A673 (cell line): ENCODE measurements at regions not wholly inside any gene's neighbourhood (a gene's known extent, or its start where the extent isn't known, plus 50 kb on each side); places are given as distances from the start of the nearest gene placed in this dataset.

Experiments
- CTCF ChIP-seq: fragments of 300-800, 200-600 bp; sonication (generic); conservative IDR thresholded peaks from 2 replicates; pipeline ENCODE4 v1.5.1; 2017; ENCODE audit warnings: low read depth, mild to moderate bottlenecking, antibody characterized with exemption, low read length, moderate library complexity, mixed read lengths
- EZH2 ChIP-seq: fragments of 200-600 bp; sonication (generic); IDR thresholded peaks from 2 replicates; pipeline ENCODE4 v1.6.1; 2017; ENCODE audit warnings: borderline replicate concordance, low read depth, mild to moderate bottlenecking, mixed read lengths, antibody characterized with exemption, low read length; ENCODE audit not compliant: poor library complexity, severe bottlenecking

- TF ChIP-seq CTCF = no peak
- TF ChIP-seq EZH2 = no peak
These were observed 152.4 kb upstream of the ADO start for GRCh38 chr10:62652114-62652513.
